GM19043 (cell line): ENCODE measurements at regions not wholly inside any gene's neighbourhood (a gene's known extent, or its start where the extent isn't known, plus 50 kb on each side); places are given as distances from the start of the nearest gene placed in this dataset.

Source experiments
- ATAC-seq: cut with Tn5 transposase; IDR thresholded peaks from one replicate; pipeline ENCODE4 v1.9.1; 2021; ENCODE audit warnings: low read depth; ENCODE audit not compliant: unreplicated experiment

GRCh38 chr6:137772541-137773250 is 94.4 kb upstream of the TNFAIP3 start:
- no peak for ATAC-seq

DNA sequence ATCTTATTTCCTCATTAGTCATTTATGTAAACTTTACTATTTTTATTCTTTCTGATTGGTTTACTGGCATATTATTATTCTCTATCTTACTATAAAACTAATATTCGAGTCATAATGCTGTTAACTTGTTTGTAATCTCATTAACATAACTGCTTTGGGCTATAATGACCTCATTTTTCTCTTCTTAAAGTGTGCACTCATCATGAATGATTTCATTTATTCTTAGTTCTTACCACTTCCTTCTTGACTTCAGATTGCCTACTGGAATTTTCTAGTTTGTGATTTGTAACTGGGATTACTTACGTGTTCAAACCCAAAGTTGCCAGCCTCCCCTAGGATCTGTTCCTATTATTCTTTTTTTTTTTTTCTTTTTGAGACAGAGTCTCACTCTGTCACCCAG is 91.8 kb upstream of the TNFAIP3 start:
- ATAC-seq = no peak

DNA sequence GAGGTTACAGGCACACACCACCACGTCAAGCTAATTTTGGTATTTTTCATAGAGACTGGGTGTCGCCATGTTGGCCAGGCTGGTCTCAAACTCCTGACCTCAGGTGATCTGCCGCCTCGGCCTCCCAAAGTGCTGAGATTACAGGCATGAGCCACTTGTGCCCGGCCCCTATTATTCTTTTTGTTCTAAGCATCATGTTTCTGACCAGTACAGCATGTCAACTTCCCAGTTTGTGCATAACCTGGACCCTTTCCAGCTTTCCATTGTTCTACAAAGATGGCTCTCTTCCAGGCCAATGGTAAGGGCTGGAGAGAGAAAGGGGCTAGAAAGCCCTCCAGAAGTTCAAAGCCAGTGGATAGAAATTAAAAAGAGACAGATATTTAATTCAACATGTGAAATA is 91.3 kb upstream of the TNFAIP3 start:
- ATAC-seq = no peak

GRCh38 chr6:137776256-137776655 is 90.8 kb upstream of the TNFAIP3 start:
- no peak for ATAC-seq

- ATAC-seq = no peak
Measured at GRCh38 chr6:137776786-137777686, 90.0 kb upstream of the TNFAIP3 start.

DNA sequence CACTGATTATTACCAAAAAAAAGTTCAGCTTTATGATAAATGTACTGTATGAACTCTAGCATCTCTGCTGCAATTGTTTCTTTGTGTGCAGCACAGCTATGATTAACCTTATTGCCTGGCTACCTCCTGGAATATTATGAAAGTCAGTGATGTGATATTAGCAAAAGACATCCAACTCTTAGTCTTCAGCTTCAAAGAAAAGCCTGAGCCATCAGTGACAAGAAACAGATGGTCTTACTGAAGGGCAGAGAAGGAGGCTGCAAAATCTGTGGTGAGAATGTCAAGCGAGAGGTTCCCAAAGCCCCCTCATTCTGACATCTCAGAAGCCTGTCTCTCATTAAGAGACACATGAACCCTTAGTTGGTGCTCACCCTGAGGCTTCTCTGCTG is 89.4 kb upstream of the TNFAIP3 start:
- ATAC-seq = no peak

GRCh38 chr6:137779982-137780381 is 87.1 kb upstream of the TNFAIP3 start:
- no peak for ATAC-seq

- no peak for ATAC-seq
Measured at GRCh38 chr6:137780447-137781034, 86.5 kb upstream of the TNFAIP3 start.

DNA sequence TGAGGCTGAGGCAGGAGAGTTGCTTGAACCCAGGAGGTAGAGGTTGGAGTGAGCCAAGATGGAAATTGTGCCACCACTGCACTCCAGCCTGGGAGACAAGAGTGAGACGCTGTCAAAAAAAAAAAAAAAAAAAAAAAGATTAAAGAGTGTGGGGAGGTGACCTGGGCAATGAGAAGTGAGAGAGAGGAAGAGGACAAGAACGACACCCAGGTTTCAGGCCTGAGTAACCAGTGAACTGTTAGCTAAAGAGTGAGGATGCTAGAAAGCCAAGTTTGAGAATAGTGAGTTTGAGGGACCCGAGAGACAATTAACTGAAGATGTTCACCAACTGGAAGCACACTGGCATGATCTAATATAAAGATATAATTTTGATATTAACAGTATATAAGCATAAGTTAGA is 85.4 kb upstream of the TNFAIP3 start:
- ATAC-seq = no peak

DNA sequence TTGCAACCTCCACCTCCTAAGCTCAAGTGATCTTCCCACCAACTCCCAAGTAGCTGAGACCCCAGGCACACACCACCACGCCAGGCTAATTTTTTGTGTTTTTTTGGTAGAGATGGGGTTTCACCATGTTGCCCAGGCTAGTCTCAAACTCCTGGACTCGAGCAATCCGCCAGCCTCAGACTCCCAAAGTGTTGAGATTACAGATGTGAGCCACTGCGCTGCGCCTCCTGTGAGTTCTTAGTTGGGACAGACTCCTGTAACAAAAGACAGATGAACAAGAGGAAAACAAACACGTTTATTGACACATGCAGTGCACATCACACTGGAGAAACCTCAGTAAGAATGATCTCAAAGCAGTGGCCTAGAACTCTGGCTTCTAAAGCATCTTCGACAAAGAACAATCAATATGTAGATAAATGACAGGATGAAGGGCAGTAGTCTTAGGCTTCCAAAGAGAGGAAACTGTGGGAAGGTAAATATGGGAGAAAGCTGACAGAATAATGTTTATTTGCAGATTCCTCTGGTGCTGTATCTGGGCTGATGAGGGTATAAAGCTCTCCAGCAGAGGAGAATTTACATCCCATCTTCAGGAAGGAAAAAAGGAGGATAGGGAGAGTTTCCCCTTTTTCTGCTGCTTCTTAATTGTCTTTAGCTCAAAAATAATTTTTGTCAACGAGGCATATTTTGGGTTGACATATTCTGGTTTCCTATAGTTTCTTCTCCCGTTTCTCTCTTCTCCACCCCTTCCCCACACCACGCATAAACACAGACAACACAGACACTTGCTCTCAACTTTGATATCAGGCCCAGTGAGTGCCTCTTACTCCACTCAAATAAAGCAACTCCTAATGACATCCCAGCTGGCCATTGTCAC is 84.7 kb upstream of the TNFAIP3 start:
- ATAC-seq = no peak

- ATAC-seq = no peak
Measured at GRCh38 chr6:137783710-137784109, 83.3 kb upstream of the TNFAIP3 start.

- ATAC-seq = no peak
Measured at GRCh38 chr6:137784583-137784982, 82.5 kb upstream of the TNFAIP3 start.

DNA sequence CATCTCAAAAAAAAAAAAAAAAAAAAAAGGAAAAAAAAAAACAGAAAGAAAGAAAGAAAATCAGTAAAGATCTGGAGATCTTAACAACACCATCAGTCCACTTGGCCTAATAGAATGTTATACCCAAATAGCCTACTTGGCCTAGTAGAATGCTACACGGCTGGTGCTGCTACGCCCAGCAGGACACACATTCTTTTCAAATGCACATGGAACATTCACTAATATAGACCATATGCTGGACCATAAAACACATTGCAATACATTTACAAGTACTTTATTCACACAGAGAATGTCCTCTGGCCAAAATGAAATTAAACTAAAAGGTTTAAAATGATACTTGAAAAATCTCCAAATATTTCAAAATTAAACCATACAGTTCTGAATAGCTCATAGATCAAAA is 80.0 kb upstream of the TNFAIP3 start:
- ATAC-seq = no peak

- no peak for ATAC-seq
Measured at GRCh38 chr6:137788248-137788647, 78.8 kb upstream of the TNFAIP3 start.

DNA sequence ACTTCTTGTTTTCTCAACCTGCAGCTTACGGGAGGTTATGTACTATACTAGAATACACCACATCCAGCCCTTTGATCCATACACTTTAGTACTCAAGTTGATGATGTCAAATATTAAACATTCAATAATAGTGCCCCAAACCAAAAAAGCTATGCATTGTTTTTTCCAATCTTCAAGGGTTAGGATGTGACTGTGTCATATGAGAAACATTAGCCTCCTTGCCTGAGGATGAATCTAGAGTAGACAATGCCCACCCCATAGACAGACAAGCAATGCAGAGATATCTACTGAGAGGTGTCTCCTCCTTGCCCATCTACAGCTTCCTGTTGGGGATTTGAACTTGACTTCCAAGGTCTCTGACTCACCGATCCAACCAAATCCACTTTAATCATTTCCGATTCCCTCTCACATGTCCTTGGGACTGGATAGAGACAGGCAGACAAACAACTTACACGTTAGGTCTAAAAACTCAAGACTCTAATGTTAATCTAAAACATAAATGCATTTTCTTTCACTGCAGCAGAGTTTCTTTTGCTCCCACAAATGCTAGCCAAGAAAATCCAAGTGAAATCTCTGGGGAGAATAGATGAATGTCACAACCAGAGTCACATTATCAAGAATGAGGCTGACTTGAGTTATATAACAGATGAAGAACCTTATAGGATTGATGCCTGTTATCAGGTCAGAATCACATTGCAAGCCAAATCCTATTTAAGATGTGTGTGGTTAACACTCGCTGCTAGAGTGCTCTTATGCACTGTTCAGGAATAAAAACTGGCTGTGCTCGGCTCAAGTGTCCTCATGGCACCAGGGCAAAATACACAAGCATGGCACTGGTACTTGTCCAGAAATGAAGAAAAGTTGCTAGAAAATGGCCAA is 75.5 kb upstream of the TNFAIP3 start:
- ATAC-seq = no peak

DNA sequence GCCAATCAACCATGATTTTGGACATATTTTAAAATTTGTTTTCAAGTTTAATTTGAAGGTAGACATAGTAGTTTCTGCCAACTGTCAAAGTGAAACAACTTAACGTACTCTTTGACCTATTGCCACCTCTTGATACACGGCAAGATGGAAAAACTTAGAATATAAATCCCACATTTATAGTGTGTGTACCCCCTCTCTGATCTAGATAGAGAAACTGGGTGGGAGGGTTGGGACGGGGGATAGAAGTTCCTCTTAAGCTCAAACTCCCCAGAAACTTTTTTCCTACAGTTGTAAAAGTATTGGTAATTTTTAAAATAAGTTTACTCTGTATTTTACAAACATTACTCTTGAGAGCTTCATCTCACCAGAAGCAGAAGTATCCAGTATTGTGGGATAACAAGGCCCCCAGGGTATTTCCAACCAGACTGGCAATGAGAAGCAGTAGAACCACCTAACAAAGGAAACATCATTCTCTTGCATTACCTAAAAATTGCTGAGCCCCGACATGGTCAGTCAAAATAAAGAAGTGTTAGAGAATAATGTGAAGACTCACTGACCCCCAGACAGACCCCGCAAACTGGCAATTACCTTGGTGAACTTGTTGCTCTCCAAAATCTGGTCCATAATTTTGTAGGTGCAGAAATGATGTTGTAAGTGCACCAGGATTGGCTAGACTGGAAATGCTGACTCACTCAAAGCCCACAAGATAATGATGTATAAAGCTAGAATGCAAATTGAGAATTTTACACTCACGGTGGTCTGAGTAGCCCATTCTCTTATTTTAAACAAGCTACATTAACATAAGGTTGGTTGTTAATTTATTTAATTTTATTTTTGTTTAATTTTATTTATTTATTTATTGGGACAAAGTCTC is 74.7 kb upstream of the TNFAIP3 start:
- no peak for ATAC-seq

DNA sequence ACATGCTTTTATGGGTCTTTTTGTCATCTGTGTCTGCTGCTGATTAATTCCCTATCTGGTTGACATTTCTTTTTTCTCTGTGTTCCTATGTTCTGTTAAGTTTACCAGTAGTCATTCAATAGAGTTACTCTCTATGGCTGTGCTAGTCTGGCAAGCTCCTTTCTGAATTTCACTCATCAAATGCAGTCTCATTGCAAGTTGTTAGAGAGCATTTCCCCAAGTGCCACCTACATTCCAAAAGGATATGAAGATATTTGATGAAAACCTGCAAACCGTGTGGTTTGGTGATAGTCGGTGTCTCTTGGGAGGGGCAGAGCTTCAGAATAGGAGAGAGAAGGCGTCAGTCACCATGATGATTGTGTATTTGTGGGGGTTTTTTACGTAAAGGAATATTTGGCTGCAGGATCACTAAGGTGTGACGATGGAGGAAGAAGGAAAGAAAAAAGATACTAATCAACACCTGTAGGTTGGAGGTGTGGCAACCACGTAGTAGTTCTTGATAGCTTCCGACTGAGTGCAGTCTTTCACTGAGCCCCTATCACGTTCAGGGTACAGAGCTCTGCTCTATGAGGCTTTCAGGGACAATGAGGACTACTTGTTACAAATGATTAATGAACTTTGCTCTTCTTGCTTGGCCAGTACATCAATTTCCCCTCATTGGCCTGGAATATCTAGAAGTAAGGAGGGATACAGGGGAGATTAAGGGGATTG is 73.1 kb upstream of the TNFAIP3 start:
- ATAC-seq = no peak

DNA sequence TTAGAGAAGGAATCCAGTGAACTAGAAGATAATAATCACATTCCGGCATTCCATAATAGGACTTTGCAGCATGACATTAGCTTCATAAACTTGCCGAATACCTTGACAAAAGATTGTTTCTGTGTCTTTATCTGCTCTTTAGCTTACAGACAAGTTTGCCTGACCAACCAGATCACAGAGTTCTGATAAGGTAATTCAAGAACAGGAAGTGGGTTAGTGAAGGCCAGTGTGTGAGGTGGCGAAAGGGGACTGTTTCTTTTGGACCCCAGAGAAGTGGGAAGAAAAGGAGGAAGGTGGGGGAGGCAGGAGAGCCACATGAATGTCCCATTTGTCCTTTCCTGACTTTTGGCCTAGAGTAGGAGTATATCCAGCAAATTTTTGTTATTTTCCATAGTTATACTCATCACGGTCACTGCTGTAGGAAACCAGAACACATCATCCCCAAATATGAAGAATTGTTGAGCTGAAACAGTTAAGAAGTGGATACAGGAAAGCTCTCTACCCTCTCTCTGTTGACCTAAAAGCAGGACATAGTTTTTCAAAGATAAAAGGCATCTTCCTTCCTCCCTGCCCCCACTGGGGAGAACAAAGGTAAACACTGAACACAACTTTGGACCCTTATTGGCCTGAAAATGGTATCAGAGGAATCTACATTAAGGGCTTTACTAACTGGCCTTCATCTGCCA is 72.4 kb upstream of the TNFAIP3 start:
- no peak for ATAC-seq
